Activated CD4-positive, CD25-positive, alpha-beta regulatory T cell treated with anti-CD3 and anti-CD28 coated beads, Interleukin-2, amount 50 U/mL, for 16 hours (primary cell): ENCODE measurements at regions not wholly inside any gene's neighbourhood (a gene's known extent, or its start where the extent isn't known, plus 50 kb on each side); places are given as distances from the start of the nearest gene placed in this dataset.
"Not testable (repeated sequence)": the region's sequence is repeated elsewhere in the genome, so short reads cannot be mapped to it uniquely, and the experiment has no call there.

Experiments
- DNase-seq: peaks from one replicate; pipeline ENCODE4 v3.0.0-alpha.2; 2020; ENCODE audit warnings: low read depth, low spot score

- DNase-seq: not testable (repeated sequence)
These were observed 56.2 kb upstream of the ZSCAN2 start for GRCh38 chr15:84544586-84544985.

DNA sequence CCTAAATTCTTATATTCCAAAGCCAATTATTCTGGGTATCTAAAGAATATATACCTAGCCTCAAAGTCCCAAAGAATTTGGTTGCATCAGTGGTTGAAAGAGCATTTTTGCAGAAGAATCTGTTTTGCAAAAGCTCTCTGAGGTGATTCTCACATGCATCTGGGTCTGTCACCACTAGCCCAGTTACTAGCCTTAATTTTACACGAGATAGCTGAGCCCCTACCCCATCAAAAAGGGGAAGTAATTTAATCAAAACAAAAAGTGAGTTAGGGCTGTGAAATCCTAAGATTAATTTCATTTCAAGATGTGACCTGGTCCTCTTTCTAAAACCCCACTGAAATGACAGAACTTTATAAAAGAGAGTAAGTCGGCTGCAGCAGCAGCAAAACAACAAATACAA lies 53.7 kb upstream of the ZSCAN2 start:
- DNase-seq: not testable (repeated sequence)

DNA sequence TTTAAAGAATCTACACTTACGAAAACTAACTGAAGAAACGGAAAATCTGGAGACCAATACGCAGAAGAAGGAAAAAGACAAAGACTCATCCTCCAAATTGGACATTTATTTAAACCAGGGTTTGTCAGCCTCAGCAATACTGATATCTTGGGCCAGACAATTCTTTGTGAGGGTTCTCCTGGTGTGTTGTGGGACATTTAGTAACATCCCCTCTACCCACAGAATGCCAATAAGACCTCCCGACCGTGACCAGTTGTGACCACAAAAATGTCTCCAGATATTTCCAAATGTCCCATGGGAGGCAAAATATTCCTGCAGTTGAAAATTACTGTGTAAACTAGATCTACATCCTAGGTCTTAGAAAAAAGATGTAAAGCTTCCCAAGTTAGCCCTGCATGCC lies 50.3 kb upstream of the ZSCAN2 start:
- not testable (repeated sequence) for DNase-seq
